IPS-NIHi11 (cell line): ENCODE measurements at regions not wholly inside any gene's neighbourhood (a gene's known extent, or its start where the extent isn't known, plus 50 kb on each side); places are given as distances from the start of the nearest gene placed in this dataset.

Source experiments
- DNase-seq: peaks from one replicate; pipeline ENCODE4 v3.0.0; 2012; ENCODE audit warnings: mixed read lengths, low spot score

DNA sequence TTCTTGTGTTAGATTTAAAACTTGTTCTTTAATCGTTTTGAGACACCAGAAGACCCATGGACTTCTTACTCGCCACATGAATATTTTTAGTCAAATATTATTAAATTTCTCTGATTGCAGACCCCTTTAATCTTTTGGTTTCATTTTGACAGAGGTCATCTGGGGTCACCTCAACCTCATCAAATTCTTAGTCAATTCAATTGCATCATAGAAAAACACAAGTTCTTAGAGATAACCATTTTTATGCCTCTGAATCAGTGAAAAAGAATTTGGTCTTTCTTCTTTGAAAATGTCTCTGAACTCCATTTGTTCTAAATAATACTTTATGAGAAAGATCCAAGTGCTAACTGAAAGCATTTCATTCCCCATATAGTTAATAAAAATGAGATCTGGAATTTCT, 55.2 kb upstream of the CBLN4 start:
- no peak for DNase-seq

- no peak for DNase-seq
Measured at GRCh38 chr20:56069016-56069415, 63.7 kb upstream of the CBLN4 start.

DNA sequence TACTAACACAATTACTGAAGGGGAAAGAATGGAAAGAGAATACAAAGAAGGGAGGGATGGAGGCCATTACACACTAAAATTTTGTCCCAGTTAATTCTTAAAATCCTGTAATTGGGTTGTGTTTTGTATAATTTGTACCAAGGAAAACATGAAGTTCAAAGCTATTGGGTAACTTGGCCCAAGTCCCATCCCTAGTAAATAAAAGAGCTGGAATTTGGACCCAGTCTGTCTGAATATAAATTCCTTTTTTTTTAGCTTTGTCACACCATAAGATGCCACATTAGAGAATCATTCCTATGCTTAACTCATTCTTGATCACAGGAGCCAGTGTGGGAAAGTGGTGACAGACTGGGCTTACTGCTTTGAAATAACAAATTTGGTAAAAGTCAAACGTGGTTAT, 66.8 kb upstream of the CBLN4 start:
- DNase-seq = no peak

GRCh38 chr20:56088375-56088774, 83.1 kb upstream of the CBLN4 start:
- DNase-seq = no peak

- no peak for DNase-seq
Measured at GRCh38 chr20:56091628-56092234, 86.4 kb upstream of the CBLN4 start.

GRCh38 chr20:56094228-56094627, 88.9 kb upstream of the CBLN4 start:
- no peak for DNase-seq

GRCh38 chr20:56098981-56099500, 93.7 kb upstream of the CBLN4 start:
- no peak for DNase-seq

- DNase-seq = no peak
Measured at GRCh38 chr20:56111961-56112730, 106.8 kb upstream of the CBLN4 start.

DNA sequence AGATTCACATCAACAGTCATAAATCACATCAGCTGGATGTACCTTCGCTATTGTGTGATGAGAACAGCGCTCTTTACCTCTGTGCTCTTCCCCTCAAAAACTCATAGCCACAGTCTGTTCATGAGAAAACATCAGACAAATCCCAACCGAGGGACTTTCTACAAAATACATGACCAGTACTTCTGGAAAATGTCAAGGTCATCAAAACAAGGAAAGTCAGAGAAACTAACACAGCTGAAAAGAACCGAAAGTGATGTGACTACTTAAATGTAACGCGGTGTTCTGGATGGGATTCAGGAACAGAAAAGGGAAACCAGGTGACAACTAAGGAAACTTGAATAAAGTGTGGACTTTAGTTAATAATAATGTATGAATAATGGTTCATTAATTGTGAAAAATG, 112.0 kb upstream of the CBLN4 start:
- no peak for DNase-seq

GRCh38 chr20:56121850-56122249, 116.5 kb upstream of the CBLN4 start:
- no peak for DNase-seq

DNA sequence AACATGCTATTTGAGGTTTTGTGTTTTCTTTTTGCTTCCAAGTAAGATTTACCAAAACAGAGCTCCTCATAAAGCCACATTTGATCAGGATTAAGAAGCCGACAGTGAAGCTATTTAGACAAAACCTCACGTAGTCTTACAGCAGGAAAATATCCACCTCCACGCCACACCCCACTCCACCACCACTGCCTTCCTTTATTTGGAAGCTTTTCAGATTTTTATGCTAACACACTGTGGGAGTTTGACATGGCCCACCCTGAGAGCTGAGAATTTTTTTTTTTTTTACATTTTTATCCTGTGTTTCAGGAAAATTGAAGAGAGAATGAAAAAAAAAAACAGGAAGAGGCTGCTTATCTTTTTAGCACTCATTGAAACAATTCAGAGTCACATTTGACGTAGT, 104.8 kb upstream of the MC3R start:
- no peak for DNase-seq

- no peak for DNase-seq
Measured at GRCh38 chr20:56151834-56152233, 96.7 kb upstream of the MC3R start.

DNA sequence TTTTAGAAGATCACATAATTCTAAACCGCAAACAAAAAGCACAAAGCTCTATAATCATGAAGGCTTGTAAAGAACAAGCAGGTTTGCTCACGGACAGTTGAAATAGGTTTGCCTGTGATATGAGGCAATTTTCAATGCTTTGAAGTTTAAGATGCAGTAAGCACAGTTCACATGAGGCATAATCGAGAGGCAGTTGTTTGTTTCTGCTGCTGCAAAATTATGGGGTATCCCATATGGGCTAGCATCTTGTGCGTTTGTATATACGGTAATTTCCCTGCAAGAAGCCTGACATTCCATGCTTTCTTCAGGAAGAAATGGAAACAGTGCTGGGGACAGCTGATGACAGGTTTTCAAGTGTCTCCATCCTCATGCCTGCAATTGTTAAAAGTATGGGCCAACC, 94.6 kb upstream of the MC3R start:
- no peak for DNase-seq

DNA sequence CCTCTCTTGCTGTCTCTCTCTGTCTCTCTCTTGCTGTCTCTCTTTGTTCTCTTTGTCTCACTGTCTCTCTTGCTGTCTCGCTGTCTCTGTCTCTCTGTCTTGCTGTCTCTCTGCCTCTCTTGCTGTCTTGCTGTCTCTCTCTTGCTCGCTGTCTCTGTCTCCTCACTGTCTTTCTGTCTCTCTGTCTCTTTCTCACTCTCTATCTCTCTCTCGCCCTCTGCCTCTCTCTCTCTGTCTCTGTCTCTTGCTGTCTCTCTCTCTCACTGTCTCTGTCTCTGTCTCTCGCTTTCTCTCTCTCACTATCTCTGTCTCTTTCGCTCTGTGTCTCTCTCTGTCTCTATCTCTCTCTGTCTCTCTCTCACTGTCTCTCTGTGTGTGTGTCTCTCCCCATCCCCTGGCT, 92.9 kb upstream of the MC3R start:
- no peak for DNase-seq

DNA sequence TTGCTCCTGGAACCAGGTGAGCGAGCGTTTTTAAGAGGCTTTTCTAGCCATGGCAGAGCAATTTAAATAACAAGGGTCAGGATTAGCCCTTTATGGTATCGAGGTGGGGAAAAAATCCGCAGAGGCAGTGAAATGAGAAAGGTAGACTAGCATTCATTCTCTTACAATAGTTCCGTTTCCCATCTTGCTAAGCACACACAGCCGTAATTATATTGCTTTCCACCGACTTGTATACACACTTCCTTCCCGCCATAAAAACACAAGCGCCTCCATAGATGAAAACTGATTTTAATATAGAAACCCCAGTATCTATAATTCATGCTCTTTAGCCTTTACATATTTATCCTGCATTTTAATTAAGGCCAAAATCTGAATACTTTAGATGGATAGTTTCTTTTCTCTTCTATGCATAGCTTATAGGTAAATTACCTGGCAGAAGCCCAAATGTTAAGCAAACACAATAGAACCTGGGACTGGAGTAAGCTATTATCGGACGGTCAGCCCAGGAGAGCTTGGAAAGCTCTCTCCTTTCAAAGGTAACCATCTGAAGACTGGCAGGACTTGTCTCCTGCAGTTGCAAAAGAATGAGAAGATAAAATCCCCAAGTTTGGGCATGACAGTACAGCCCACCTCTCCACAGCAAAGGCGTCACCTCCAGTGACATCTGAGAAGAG, 90.9 kb upstream of the MC3R start:
- peak; percentile 16 for DNase-seq

GRCh38 chr20:56158489-56158888, 90.0 kb upstream of the MC3R start:
- DNase-seq = no peak

DNA sequence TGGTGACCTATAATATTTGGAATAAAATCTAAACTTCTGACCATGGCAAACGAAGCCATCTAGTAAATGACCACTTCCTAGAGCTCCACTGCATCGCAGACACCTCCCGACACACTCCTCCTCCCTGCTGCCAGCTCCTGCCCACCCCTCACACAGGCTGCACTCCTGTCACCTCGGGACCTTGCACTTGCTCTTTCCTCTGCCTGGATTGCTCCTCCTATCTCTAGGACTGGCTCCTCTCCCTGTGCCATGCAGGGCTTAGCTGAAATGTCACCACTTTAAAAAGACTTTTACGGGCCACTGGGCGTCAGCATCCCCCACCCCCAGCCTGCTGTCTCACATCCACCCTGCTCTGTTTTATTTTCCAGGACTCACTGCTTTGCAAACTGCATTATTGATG, 87.6 kb upstream of the MC3R start:
- no peak for DNase-seq

DNA sequence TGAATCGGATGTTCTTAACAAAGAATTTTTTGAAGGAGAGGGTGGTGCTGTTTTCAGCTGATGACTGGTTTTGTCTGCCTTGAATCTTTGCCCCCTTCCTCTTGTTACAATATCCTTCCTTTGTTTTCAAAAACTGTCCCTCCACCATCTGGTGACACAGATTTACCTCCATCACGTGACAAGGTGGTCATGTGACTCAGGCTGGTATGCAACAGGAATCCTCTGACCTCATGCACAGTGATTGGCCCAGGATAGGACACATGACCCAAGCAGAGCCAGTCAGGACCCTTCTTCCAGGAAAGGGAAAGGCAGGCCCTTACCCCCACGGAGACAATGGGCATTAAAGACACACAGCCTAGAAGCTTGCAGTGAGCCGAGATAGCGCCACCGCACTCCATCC, 84.7 kb upstream of the MC3R start:
- peak; percentile 32 for DNase-seq

DNA sequence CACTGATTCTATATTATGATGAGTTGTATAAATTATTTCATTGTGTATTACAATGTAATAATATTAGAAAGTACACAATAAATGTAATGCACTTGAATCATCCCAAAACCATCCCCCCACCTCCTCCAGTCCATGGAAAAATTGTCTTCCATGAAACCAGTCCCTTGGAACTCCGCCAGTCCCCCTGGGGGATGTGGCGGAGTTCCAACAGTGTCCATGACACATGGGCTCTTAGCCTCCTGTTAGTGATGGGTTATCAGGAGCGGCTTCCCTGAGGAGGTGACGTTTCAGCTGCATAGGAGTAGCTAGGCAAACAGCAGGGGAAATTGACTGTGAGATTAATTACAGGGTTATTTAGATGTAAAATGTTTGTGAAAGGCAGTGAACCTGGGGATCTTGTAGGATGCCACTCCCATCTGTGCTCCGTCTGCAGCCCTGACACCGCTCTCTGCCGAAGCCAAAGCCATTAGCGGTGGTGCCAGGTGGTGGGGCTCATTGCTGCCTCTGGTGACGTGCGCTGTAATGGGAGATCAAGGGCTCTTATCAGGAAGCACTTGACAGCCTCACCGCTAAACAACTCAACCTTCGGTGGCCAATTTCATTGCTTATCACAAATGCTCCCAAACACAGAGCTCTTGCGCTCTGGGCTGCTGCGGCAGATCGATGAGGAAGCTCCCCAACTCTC, 81.6 kb upstream of the MC3R start:
- DNase-seq = no peak

DNA sequence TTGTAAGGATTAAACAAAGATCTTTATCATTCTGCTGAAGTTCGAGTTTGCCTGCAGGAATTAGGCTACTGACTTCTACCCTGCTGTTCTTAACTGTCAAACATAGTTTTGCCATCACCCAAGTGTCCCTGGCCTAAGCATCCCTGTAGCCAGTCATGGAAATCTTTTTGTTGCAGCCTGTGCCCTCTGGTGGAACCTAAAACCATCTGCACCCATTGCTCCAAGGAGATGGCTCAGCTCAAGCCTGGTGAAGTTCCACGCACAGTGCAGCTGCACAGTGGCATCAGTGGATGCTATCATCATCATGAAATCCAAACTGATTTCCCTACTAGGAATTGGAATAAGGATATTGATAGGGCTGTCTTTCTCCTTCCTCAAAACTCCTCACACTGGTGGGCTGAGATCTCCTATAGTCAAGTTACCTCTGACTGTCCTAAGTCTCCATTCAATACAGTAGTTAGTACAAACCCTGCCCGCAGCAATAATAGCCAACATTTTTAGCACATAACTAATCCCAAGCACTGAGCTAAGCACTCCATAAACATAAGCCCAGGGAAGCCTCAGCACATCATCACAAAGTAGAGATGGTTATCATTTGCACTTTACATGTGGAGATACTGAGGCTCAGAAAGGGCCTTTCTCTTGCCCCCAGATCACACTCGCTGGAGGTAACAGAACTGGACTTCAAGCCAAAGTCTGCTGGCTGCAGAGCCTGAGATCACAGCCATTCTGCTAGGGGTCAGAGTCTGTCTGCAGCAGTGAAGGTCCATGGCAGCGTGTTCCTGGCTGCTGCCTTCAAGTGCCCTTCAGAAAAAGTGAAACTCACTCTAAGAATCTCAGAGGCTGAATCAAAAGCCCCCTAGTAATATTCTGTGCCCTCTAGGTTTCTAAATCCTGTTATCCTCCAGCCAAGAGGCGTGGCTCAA, 77.2 kb upstream of the MC3R start:
- peak; percentile 40 for DNase-seq

DNA sequence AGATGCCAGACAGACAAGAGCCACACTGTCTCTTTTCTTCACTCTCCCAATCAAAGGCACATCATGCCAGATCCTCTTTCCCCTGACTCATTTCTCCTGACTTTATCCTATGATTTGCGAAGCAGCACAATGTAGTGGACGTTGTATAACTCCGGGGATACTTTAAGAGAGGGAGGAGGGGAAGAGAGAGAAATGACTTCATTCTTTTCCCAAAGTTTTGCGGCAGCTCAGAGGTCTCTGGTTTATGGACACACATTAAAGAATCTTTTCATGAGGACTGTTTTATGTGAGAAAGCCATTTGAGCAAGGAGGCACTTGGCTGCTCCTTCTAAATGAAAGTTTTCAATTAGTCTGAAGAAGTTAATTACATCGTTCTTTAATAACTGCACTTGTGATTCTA, 75.1 kb upstream of the MC3R start:
- no peak for DNase-seq

DNA sequence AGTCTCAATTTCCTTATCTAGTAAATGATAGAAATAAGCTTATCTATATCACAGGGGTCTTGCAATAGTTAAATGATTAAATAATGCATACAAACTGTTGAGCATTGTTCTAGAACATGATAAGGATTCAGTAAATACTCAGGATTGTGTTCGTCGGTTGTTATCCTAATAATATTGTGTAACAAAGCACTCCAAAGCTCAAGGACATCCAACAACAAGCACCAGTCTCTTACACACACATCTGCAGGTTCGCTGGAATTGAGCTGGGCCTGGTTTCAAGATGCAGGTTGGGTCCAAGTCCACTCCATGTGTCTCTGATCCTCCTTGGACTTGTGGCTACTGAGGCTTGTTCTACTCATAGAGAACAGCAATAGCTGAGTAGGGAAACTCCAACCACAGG, 74.1 kb upstream of the MC3R start:
- DNase-seq = no peak
